ENCODE measurements at regions not wholly inside any gene's neighbourhood (a gene's known extent, or its start where the extent isn't known, plus 50 kb on each side); places are given as distances from the start of the nearest gene placed in this dataset.
A peak's percentile ranks its signal among the peaks of the same experiment; 100 is the strongest.

GRCh38 chr4:170666909-170667308, 577.2 kb upstream of the AADAT start:
- no peak overlapping the region for H3K4me3 ChIP-seq (ENCODE audit: low read depth, low read length)
- TF ChIP-seq CTCF (conservative IDR thresholded peaks at IDR 0.05; ENCODE audit: low read depth, low read length) = no peak
- DNase-seq (ENCODE audit: low read depth) = no peak

GRCh38 chr4:170662250-170662649, 572.5 kb upstream of the AADAT start:
- DNase-seq (ENCODE audit: low read depth) = no peak
- H3K4me3 ChIP-seq (ENCODE audit: low read depth, low read length) = no peak overlapping the region
- no peak for TF ChIP-seq CTCF (conservative IDR thresholded peaks at IDR 0.05; ENCODE audit: low read depth, low read length)

GRCh38 chr4:170657761-170658160, 568.0 kb upstream of the AADAT start:
- H3K4me3 ChIP-seq (ENCODE audit: low read depth, low read length) = no peak overlapping the region
- no peak for TF ChIP-seq CTCF (conservative IDR thresholded peaks at IDR 0.05; ENCODE audit: low read depth, low read length)
- DNase-seq (ENCODE audit: low read depth) = no peak

- DNase-seq (ENCODE audit: low read depth) = no peak
- TF ChIP-seq CTCF (conservative IDR thresholded peaks at IDR 0.05; ENCODE audit: low read depth, low read length) = no peak
- no peak overlapping the region for H3K4me3 ChIP-seq (ENCODE audit: low read depth, low read length)
Measured at GRCh38 chr4:170656506-170656905, 566.8 kb upstream of the AADAT start.

GRCh38 chr4:170652571-170652970, 562.8 kb upstream of the AADAT start:
- peak; percentile 43 for DNase-seq (ENCODE audit: low read depth)
- no peak overlapping the region for H3K4me3 ChIP-seq (ENCODE audit: low read depth, low read length)
- TF ChIP-seq CTCF (conservative IDR thresholded peaks at IDR 0.05; ENCODE audit: low read depth, low read length) = no peak

- TF ChIP-seq CTCF (conservative IDR thresholded peaks at IDR 0.05; ENCODE audit: low read depth, low read length) = no peak
- DNase-seq (ENCODE audit: low read depth) = no peak
- H3K4me3 ChIP-seq (ENCODE audit: low read depth, low read length) = no peak overlapping the region
Measured at GRCh38 chr4:170651786-170652185, 562.0 kb upstream of the AADAT start.

- no peak overlapping the region for H3K4me3 ChIP-seq (ENCODE audit: low read depth, low read length)
- DNase-seq (ENCODE audit: low read depth) = no peak
- TF ChIP-seq CTCF (conservative IDR thresholded peaks at IDR 0.05; ENCODE audit: low read depth, low read length) = no peak
Measured at GRCh38 chr4:170627418-170627817, 537.7 kb upstream of the AADAT start.
